Lung (tissue), 11 donors: ENCODE measurements at regions not wholly inside any gene's neighbourhood (a gene's known extent, or its start where the extent isn't known, plus 50 kb on each side); places are given as distances from the start of the nearest gene placed in this dataset.

Experiments
- ATAC-seq: fragments of 200-7000 bp; cut with Tn5 transposase; one replicate; pipeline ENCODE4 v1.9.1; 2020; ENCODE audit warnings: moderate number of reproducible peaks; ENCODE audit not compliant: insufficient read depth, low FRiP score
- DNase-seq, 3 donors: peaks; one replicate each; pipeline ENCODE4 v3.0.0-alpha.2; 2013 to 2017
- H3K27ac ChIP-seq, 2 donors: one replicate each; pipeline ENCODE4 v1.5.1; 2013; ENCODE audit warnings: mild to moderate bottlenecking in 2 of 2, moderate library complexity in 2 of 2, control low read depth in 1 of 2, inconsistent platforms in 1 of 2, low read depth in 1 of 2, low read length in 1 of 2
- H3K27me3 ChIP-seq, 3 donors: one replicate each; pipeline ENCODE4 v1.5.1; 2013; ENCODE audit warnings: low read length in 2 of 3; ENCODE audit not compliant: control insufficient read depth in 3 of 3, insufficient read depth in 3 of 3
- H3K36me3 ChIP-seq, 4 donors: one replicate each; pipeline ENCODE4 v1.5.1; 2013; ENCODE audit warnings: low read length in 4 of 4, mild to moderate bottlenecking in 1 of 4, moderate library complexity in 1 of 4; ENCODE audit not compliant: control insufficient read depth in 4 of 4, insufficient read depth in 4 of 4
- H3K4me1 ChIP-seq, 5 donors: one replicate each; pipeline ENCODE4 v1.5.1; 2013; ENCODE audit warnings: low read length in 5 of 5, mild to moderate bottlenecking in 2 of 5, moderate library complexity in 1 of 5; ENCODE audit not compliant: control insufficient read depth in 5 of 5, insufficient read depth in 5 of 5
- H3K4me3 ChIP-seq: one replicate; pipeline ENCODE4 v1.5.1; 2013; ENCODE audit warnings: mild to moderate bottlenecking, control low read depth, moderate library complexity
- H3K9ac ChIP-seq, 2 donors: one replicate each; pipeline ENCODE4 v1.5.1; 2013; ENCODE audit warnings: low read length in 2 of 2, control low read depth in 1 of 2; ENCODE audit not compliant: insufficient read depth in 1 of 2
- H3K9me3 ChIP-seq, 4 donors: one replicate each; pipeline ENCODE4 v1.5.1; 2013; ENCODE audit warnings: low read length in 3 of 4, mild to moderate bottlenecking in 1 of 4, moderate library complexity in 1 of 4; ENCODE audit not compliant: control insufficient read depth in 4 of 4, insufficient read depth in 3 of 4
- WGBS, 2 donors: extraction: QIAGEN DNeasy Blood & Tissue Kit; methylation state at CpG; one replicate each; pipeline ENCODE4 v1.1.7; 2013; 5-methylcytosine and 5-hydroxymethylcytosine counted together
- TF ChIP-seq, protein P1 (sequence below): IDR thresholded peaks from 2 replicates; pipeline ENCODE4 v1.5.1; 2012; ENCODE audit warnings: mild to moderate bottlenecking; ENCODE audit errors: control extremely low read depth, extremely low read depth
- donor health status: control.
- donor health status: control.
- donor health status: Bipolar disorder and iron deficiency.
- donor health status: healthy.
- donor health status: DM: yes; HTN: yes; CAD: no.

DNA sequence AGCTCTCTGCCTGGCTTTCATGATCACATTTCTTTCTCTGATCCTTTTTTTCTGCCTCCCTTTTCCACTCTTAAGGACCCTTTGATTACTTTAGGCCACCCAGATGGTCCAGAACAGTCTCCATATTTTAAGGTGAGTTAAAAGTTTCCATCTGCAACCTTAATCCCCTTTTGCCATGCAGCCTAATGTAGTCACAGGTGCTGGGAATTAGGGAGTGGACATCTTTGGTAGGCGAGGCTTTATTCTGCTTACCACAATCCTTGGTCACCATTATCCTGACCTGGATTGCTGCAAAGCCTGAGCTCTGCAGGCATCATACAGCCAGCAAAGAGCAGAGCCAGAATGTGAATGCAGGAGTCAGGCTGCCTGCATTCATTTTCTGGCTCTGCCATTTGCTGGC is 95.9 kb downstream of the XCL2 start:
- no peak for DNase-seq
- Histone ChIP-seq H3K4me3 (no peak overlapping the region), H3K9ac (no peak overlapping the region), H3K27ac (no peak overlapping the region), H3K27me3 (no peaks in the 10 kb centered on the region), H3K36me3 (no peaks in the 10 kb centered on the region), H3K9me3 (peaks cover 0 to 3% (median 0%) of the 10 kb centered on the region in 4 donors), H3K4me1 (no peaks in the 10 kb centered on the region)
- ATAC-seq, result no peak
- TF ChIP-seq, protein P1, sequence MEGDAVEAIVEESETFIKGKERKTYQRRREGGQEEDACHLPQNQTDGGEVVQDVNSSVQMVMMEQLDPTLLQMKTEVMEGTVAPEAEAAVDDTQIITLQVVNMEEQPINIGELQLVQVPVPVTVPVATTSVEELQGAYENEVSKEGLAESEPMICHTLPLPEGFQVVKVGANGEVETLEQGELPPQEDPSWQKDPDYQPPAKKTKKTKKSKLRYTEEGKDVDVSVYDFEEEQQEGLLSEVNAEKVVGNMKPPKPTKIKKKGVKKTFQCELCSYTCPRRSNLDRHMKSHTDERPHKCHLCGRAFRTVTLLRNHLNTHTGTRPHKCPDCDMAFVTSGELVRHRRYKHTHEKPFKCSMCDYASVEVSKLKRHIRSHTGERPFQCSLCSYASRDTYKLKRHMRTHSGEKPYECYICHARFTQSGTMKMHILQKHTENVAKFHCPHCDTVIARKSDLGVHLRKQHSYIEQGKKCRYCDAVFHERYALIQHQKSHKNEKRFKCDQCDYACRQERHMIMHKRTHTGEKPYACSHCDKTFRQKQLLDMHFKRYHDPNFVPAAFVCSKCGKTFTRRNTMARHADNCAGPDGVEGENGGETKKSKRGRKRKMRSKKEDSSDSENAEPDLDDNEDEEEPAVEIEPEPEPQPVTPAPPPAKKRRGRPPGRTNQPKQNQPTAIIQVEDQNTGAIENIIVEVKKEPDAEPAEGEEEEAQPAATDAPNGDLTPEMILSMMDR, result no peak
- 46 to 97% methylated on average over 1 of the region's 1 CpG for WGBS, 2 donors

DNA sequence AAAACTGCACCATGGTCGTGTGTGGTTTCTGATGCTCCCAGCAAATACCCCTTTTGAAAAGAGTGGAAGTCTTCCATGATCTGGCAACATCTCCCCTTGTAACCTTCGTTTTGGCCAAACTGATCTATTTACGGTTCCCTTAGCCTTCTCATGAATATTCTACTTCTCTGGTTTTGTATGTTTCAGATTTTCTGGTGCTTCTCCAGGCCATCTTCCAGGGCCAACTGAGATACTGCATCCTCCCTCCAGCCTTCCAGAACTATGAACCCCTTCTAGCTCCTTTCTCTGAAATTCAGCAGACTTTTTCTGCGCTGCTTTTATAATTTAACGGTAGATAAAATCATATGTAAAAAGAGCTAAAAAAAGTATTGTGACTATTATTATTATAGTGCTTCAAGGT is 97.7 kb downstream of the XCL2 start:
- Histone ChIP-seq H3K9ac (no peak overlapping the region), H3K9me3 (no peaks in the 10 kb centered on the region), H3K4me3 (no peak overlapping the region), H3K27me3 (no peaks in the 10 kb centered on the region), H3K27ac (no peak overlapping the region), H3K4me1 (no peaks in the 10 kb centered on the region), H3K36me3 (no peaks in the 10 kb centered on the region)
- 92 to 93% methylated on average over 5 of the region's 5 CpGs for WGBS, 2 donors
- ATAC-seq, result no peak
- DNase-seq, result no peak
- TF ChIP-seq, protein P1, result no peak

DNA sequence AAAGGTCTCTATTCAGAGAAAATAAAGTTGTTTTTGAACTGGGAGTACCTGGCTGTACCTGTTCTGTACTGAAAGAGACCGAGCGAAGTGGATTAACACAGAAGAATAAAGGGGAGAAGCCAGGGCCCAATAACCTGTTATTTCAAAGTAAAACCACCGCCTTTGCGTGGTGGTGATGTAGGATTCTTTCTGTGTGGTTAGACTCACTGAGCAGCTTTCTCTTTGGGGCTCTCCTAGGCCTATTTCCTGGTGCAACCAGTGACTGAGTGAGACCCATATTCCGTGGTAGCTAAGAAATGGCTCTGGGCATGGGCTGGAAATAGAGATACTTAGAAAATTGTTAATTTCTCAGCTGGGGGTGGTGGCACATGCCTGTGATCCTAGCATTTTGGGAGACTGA is 99.9 kb downstream of the XCL2 start:
- H3K9ac ChIP-seq, result no peak overlapping the region
- H3K4me3 ChIP-seq, result no peak overlapping the region
- peaks cover 0 to 8% (median 0%) of the 10 kb centered on the region in 5 donors for H3K4me1 ChIP-seq
- H3K27me3 ChIP-seq, result no peaks in the 10 kb centered on the region
- H3K27ac ChIP-seq, result no peak overlapping the region
- WGBS, 2 donors, result 79 to 80% methylated on average over 5 of the region's 5 CpGs
- no peaks in the 10 kb centered on the region for H3K9me3 ChIP-seq
- ATAC-seq, result no peak
- no peaks in the 10 kb centered on the region for H3K36me3 ChIP-seq
- TF ChIP-seq, protein P1, result no peak
- no peak for DNase-seq

DNA sequence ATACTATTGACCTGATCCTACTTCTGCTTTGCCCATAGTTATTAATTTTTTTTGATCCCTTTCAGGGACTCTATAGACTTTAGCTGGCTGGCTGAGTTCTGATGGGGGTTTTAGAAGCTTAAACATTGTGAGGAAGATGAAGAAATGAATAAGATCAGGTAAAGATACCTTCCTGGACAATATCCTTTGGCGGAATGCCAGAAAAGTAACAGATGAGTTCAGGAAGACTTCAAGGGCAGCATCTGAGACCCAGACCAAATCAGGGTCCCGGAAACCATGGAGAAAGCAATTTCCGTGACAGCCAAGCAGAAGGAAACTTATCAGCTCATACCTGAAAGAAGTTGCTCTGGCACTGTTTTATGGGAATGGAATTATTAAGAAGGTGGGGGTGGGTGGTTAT is 100.4 kb downstream of the XCL2 start:
- Histone ChIP-seq H3K4me1 (peaks cover 0 to 8% (median 0%) of the 10 kb centered on the region in 5 donors), H3K36me3 (no peaks in the 10 kb centered on the region), H3K9me3 (no peaks in the 10 kb centered on the region), H3K27ac (no peak overlapping the region), H3K4me3 (no peak overlapping the region), H3K27me3 (no peaks in the 10 kb centered on the region), H3K9ac (no peak overlapping the region)
- ATAC-seq, result no peak
- 75 to 85% methylated on average over 3 of the region's 3 CpGs for WGBS, 2 donors
- no peak for DNase-seq
- TF ChIP-seq, protein P1, result no peak
